ENCODE measurements at regions not wholly inside any gene's neighbourhood (a gene's known extent, or its start where the extent isn't known, plus 50 kb on each side); places are given as distances from the start of the nearest gene placed in this dataset.

DNA sequence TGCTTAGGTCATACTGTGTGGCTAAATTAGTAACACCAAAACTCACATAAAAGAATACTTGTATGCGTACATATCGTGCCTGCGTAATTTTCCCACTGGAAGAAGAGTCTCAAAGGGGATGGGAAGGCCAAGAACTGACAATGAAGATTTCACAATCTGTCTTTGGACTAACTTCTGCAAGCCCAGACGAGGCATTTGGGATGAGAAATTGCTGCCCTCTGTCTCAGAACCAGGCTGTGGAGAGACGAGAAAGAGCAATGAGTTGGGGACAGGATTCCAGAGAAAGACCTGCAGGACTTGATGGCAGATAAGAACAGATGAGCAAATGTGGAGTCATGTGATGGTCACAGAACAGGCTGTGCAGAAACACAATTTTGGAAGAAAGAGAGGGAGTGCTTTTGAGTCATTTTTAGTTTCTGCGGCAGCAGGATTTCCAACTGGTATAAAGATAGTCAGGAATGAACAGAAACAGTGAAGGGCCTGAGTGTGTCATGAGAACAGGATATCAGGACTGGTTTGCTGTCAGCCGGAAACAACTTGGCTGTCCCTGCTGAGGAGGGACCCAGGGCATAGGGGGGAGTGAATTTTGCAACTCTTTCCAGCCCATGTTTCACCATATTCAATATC lies 82.7 kb upstream of the CTSC start:
- no peak overlapping the region for H3K27ac ChIP-seq (ENCODE audit: extremely low read depth, low read depth, low read length)
- no peaks in the 10 kb centered on the region for H3K36me3 ChIP-seq (ENCODE audit: control insufficient read depth in 2 of 2, insufficient read depth in 1 of 2, low read length in 2 of 2)
- H3K4me3 ChIP-seq (ENCODE audit: low read depth, low read length) = no peak overlapping the region
- H3K4me1 ChIP-seq (ENCODE audit: control insufficient read depth, insufficient read depth, low read length) = peaks cover 5% of the 10 kb centered on the region; the same call in 1 of the 2 replicates
- TF ChIP-seq ZNF629 (tag by site-specific recombination; IDR thresholded peaks at IDR 0.05) (no peak), ZNF626 (tag by site-specific recombination; IDR thresholded peaks at IDR 0.05) (no peak), ZNF394 (tag by site-specific recombination; IDR thresholded peaks at IDR 0.05; ENCODE audit: borderline replicate concordance) (no peak), WT1 (tag by site-specific recombination; IDR thresholded peaks at IDR 0.05) (no peak), ZNF223 (tag by site-specific recombination; IDR thresholded peaks at IDR 0.05) (no peak), ZNF776 (tag by site-specific recombination; IDR thresholded peaks at IDR 0.05; ENCODE audit: borderline replicate concordance) (no peak), PRDM6 (tag by site-specific recombination; IDR thresholded peaks at IDR 0.05) (no peak), SALL2 (tag by site-specific recombination; IDR thresholded peaks at IDR 0.05; ENCODE audit: borderline replicate concordance) (no peak), ZNF580 (tag by site-specific recombination; IDR thresholded peaks at IDR 0.05) (no peak), ZNF449 (tag by site-specific recombination; IDR thresholded peaks at IDR 0.05) (no peak), SP7 (tag by site-specific recombination; IDR thresholded peaks at IDR 0.05) (no peak)
- TF ChIP-seq, protein P1, sequence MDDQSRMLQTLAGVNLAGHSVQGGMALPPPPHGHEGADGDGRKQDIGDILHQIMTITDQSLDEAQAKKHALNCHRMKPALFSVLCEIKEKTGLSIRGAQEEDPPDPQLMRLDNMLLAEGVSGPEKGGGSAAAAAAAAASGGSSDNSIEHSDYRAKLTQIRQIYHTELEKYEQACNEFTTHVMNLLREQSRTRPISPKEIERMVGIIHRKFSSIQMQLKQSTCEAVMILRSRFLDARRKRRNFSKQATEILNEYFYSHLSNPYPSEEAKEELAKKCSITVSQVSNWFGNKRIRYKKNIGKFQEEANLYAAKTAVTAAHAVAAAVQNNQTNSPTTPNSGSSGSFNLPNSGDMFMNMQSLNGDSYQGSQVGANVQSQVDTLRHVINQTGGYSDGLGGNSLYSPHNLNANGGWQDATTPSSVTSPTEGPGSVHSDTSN (CRISPR knock-in tag; IDR thresholded peaks at IDR 0.05) = no peak
- H3K9me3 ChIP-seq (ENCODE audit: control insufficient read depth, insufficient read depth, low read depth, low read length) = no peaks in the 10 kb centered on the region
- ChIA-PET POLR2A (no interaction called here), CTCF (no interaction called here)

DNA sequence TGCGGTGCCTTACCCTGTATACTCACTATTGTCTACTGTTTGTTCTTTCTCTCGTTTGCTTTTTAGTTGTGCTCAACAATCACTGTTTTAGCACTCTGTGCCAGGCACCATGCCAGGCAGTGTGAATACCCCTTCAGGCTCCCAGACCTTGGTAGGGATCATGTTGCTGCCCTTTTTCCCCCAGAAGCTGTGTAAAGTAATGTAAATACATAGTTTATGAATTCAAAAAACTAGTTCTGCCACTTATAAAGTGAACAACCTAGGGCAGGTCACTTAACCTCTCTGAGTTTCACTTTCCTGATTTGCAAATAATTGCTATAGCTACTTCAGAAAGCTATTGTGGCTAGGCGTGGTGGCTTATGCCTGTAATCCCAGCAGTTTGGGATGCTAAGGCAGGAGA lies 81.0 kb upstream of the CTSC start:
- Histone ChIP-seq H3K27ac (ENCODE audit: extremely low read depth, low read depth, low read length) (no peak overlapping the region), H3K4me3 (ENCODE audit: low read depth, low read length) (no peak overlapping the region), H3K4me1 (ENCODE audit: control insufficient read depth, insufficient read depth, low read length) (peaks cover 10% of the 10 kb centered on the region), H3K9me3 (ENCODE audit: control insufficient read depth, insufficient read depth, low read depth, low read length) (no peaks in the 10 kb centered on the region), H3K36me3 (ENCODE audit: control insufficient read depth in 2 of 2, insufficient read depth in 1 of 2, low read length in 2 of 2) (no peaks in the 10 kb centered on the region)
- POLR2A ChIA-PET = no interaction called here
- CTCF ChIA-PET = no interaction called here
- no peak for TF ChIP-seq ZNF701 (tag by site-specific recombination; IDR thresholded peaks at IDR 0.05)
- peak; percentile 53 for TF ChIP-seq PRDM6 (tag by site-specific recombination; IDR thresholded peaks at IDR 0.05)

DNA sequence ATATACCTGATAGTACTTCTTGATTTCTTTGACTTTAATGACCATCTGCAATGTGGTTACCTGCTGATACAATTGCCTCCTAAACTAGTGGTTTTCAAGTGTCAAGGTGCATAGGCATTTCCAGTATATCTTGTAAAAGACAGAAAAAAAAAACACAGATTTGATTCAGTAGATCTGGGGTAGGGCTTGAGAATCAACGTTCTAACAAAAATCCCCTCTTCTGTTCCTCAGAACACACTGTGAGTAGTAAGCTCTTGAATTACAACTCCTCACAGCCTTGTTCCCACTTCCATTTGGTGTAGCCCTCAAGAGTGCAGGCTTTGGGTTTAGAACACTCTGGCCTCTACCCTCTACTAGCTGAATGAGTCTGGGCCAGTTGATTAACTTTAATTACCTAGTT lies 78.0 kb upstream of the CTSC start:
- H3K27ac ChIP-seq (ENCODE audit: extremely low read depth, low read depth, low read length) = no peak overlapping the region
- no peaks in the 10 kb centered on the region for H3K9me3 ChIP-seq (ENCODE audit: control insufficient read depth, insufficient read depth, low read depth, low read length)
- no peaks in the 10 kb centered on the region for H3K36me3 ChIP-seq (ENCODE audit: control insufficient read depth in 2 of 2, insufficient read depth in 1 of 2, low read length in 2 of 2)
- POLR2A ChIA-PET = no interaction called here
- H3K4me3 ChIP-seq (ENCODE audit: low read depth, low read length) = no peak overlapping the region
- CTCF ChIA-PET = interaction anchor here (0.9 kb wide), 1 partner anchor 399 kb away, joined by 4 read pairs; no protein-coding TSS in a partner anchor
- peaks cover 10% of the 10 kb centered on the region for H3K4me1 ChIP-seq (ENCODE audit: control insufficient read depth, insufficient read depth, low read length)
- TF ChIP-seq ZNF274 (IDR thresholded peaks at IDR 0.05; ENCODE audit: low read length) (no peak), ZNF274 (tag by site-specific recombination; IDR thresholded peaks at IDR 0.05; ENCODE audit: borderline replicate concordance) (no peak), ZNF600 (tag by site-specific recombination; IDR thresholded peaks at IDR 0.05) (no peak), ZNF292 (tag by site-specific recombination; IDR thresholded peaks at IDR 0.05; ENCODE audit: borderline replicate concordance, low read depth) (no peak), IKZF3 (tag by site-specific recombination; IDR thresholded peaks at IDR 0.05) (no peak), ZNF585B (tag by site-specific recombination; IDR thresholded peaks at IDR 0.05) (no peak), HIC1 (tag by site-specific recombination; IDR thresholded peaks at IDR 0.05) (no peak)
- TF ChIP-seq, protein P2, sequence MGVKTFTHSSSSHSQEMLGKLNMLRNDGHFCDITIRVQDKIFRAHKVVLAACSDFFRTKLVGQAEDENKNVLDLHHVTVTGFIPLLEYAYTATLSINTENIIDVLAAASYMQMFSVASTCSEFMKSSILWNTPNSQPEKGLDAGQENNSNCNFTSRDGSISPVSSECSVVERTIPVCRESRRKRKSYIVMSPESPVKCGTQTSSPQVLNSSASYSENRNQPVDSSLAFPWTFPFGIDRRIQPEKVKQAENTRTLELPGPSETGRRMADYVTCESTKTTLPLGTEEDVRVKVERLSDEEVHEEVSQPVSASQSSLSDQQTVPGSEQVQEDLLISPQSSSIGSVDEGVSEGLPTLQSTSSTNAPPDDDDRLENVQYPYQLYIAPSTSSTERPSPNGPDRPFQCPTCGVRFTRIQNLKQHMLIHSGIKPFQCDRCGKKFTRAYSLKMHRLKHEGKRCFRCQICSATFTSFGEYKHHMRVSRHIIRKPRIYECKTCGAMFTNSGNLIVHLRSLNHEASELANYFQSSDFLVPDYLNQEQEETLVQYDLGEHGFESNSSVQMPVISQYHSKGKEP (tag by site-specific recombination; IDR thresholded peaks at IDR 0.05) = no peak

Data from HEK293 (cell line).